Hindlimb muscle (tissue), 1 donor: ENCODE measurements at regions not wholly inside any gene's neighbourhood (a gene's known extent, or its start where the extent isn't known, plus 50 kb on each side); places are given as distances from the start of the nearest gene placed in this dataset.
A peak's percentile ranks its signal among the peaks of the same experiment; 100 is the strongest.

ENCODE experiments used
- DNase-seq: peaks from one replicate; pipeline ENCODE4 v3.0.0-alpha.2; 2013

DNA sequence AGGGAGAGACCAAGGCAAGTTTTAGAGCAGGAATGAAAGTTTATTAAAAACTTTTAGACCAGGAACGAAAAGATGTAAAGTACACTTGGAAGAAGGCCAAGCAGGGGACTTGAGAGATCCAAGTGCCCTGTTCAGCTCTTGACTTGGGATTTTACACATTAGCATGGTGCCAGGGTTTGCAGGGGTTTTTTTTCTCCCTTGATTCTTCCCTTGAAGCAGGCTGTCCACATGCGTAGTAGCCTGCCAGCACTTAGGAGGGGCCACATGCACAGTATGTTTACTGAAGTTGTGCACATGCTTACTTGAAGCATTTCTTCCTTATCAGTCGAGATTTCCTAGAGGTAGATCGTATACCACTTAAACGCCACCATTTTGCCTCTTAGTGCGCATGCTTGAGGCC lies 277.5 kb upstream of the AGTR1 start:
- DNase-seq, result no peak

DNA sequence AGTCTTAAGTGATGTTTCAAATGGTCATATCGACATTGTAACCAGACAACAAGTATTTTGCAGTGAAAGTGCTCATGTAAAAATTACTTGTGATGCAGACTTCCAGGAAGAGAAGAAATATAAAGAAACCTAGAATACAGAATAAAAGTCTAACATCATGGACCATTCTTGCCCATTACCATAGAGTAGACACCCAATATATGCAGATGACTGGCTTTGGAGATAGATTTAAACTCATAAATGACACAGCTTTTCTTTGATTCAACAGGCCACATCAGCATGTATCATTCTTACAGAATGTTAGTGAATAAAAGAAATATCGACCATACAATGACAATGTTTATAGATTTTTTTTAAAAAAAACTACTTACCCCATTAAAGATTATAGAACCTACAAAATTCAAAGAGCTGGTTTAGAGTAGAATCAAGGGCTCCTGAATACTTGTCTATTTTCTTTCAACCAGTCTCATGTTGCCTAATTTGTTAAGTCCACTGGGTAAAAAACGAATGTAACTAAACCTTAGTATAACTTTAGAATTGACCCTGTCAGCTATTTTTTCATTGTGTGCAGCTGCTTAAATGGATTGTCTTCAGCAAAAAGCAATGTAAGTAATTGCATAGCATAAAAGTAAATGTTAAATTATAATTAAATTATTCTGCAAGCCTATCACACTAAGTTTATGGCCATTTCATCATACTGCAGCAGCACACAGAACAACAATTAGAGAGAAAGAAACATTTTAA lies 268.7 kb upstream of the AGTR1 start:
- DNase-seq, result no peak

DNA sequence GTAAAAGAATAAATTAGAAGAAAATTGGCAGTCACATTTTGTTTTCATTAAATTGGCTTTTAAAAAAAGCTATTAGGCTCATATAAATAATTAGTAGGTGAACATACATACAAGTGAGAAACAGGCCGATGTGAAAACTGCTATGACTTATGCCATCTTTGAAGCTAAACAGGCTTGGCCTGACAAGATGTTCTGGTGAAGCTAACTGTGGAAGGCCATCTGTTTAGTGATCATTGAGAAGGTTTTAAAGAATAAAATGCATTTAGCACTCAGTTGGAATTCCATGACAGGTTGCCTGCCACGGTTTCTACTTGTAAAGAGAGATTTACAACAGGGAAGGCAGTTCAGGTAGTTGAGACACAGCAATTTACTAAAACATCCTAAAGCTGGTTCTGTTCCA lies 264.0 kb upstream of the AGTR1 start:
- no peak for DNase-seq

DNA sequence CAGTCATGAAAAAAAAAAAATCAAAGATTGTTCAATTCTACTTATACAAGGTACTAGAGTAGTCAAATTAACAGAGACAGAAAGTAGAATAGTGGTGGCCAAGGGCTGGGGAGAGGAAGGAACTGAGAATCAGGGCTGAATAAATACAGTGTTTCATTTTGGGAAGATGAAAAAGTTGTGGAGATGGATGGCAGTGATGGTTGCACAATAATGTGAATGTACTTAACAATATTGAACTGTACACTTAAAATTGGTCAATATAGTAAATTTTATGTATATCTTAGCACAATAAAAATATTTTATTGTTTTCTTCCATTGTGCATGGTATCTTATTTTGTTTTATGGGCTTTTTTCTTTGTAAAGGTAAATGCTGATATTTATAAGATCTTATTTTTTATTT lies 262.2 kb upstream of the AGTR1 start:
- no peak for DNase-seq

DNA sequence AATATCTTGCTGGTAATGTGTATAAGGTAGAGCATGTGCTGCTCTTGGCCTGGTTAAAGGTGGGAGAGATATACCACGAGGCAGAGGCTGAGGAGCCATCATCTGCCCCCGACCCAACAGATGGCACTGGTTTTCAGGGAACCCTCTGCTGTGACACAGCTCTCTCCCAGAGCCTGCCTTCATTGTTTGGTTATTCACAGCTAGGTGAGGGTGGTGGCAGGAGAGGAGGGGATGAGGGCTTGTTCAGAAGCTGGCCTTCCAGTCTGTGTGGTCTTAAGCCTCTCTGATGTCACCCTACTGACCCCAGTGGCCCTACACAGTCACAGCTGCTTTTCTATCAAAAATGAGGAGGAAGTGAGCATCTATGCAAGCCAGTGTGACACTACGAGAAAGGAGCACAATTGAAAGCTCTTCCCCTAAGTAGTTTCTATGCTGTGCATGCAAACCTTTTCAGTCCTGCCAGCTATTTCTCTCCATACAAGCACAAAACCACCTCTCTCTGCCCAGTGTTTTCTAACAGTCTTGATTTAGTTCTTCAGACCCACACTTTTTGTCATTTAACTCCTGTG lies 258.4 kb upstream of the AGTR1 start:
- no peak for DNase-seq

DNA sequence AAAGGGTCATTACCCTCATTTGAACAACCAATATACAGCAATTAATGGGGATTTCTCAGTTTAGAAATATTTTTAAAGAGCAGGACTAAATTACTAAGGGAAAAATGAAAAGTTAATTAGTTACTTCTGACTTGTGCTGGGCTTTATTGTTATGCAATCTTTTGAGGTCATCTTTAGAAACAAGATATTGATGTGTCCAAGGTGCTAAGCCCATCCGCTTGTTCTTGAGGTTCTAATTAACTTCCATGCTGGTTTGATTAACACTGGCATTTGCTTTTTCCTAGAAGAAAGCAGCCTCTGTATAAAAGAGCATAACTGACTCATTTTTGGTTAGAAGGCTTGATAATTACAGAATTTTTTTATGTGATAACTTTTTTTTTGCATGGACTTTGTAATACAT lies 256.5 kb upstream of the AGTR1 start:
- DNase-seq, result no peak

DNA sequence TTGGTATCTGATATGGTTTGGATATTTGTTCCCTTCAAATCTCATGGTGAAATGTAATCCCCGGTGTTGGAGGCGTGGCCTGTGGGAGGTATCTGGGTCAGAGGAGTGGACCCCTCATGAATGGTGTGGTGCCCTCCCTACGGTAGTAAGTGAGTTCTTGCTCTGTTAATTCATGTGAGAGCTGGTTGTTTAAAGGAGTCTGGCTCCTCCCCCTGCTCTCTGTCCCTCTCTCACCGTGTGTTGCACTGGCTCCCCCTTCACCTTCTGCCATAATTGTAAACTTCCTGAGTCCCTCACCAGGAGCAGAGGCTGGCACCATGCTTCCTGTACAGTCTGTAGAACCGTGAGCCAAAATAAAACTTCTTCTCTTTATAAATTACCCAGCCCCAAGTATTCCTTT lies 246.9 kb upstream of the AGTR1 start:
- DNase-seq, result no peak

DNA sequence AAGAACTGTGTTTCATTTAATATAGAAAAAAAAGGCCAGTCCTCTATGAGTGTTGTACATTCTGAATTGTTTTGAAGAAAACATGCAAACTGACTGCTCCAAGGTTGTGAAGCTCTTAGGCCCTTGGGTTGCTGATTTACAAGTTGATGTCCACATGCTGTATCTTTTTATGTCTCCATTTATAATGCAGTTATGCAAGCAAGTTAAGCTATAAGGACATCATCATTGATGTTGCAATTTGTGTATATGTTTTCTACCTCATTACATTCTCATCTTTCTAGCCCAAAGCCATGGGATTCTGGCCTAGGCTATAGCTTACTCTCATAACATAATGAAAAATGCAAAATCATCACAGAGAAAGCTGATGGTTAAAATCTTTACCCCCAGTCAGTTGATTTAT lies 245.7 kb upstream of the AGTR1 start:
- no peak for DNase-seq

DNA sequence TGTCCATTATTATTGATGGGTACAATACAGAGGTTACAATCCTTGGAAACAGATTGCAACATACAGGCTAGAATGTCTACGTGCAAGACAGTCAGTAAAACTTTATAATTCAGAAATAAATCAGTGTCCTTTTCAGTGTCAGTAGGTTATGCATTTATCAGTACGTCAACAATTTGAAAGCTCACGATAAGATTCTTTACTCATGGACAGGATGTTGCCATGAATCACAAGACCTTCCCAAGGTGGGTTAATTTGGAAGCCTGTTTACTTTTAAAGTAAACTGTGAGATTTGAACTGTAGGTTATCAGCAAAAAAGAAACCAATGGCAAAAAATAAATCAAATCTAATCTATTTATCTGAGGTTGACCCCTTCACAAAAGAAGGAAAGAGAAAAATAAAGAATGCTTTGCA lies 243.9 kb upstream of the AGTR1 start:
- DNase-seq, result no peak

DNA sequence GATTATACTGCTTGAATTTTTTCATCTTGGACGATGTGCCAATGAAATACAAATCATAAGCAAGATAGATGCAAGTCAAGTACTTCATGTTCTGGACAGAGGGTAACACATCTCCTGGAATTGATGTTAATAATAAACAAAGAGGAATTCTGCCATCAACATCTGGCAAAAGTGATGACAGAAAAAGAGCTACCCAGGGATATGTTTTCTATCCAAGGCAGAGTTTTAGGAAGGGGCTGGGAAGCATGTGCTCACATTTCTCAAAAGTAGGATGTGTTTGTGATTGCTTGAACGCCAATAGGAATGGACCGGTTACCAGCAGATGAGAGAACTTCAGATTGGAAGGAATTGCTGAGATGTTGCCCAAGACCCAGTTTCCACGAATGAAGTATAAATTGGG lies 242.6 kb upstream of the AGTR1 start:
- peak; percentile 54 for DNase-seq

DNA sequence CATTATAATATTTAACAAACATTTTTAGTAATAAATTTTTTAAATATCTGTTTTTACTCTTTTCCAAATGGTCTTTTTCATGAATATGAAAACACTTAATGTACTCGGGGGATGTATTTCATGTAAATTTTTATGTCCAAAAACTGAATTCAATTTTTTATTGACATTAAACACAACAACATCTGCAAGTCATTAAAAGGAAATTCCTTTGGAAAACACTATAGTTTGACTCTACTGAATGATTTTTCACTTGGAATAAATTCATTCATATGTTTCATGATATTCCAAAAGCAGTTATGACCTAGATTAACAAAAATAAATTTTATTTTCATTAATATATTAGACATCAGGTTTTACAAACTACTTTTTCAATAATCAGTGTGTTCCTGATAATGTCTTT lies 239.8 kb upstream of the AGTR1 start:
- no peak for DNase-seq

DNA sequence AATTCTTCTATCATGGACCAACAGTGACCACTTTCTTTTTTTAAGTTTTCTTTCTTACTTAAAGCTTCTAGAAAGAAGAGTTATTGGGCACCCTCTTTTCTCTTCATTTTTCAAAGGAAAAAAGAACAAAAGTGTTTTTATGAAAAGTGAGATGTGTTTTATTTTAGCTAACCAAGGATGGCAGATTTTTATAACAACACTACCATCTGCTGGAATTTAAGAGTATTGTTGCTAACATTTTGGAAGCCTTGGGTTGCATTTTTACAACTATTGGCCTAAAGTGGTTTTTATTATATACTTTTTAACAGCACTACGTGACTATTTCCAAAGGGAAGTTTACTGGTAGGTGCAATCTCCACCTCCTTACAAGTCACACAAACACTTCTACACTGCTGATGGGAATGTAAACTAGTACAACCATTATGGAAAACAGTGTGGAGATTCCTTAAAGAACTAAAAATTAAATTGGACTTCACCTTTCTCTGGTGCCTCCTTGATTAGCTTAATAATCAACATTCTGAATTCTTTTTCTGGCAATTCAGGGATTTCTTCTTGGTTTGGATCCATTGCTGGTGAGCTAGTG lies 237.7 kb upstream of the AGTR1 start:
- DNase-seq, result no peak

DNA sequence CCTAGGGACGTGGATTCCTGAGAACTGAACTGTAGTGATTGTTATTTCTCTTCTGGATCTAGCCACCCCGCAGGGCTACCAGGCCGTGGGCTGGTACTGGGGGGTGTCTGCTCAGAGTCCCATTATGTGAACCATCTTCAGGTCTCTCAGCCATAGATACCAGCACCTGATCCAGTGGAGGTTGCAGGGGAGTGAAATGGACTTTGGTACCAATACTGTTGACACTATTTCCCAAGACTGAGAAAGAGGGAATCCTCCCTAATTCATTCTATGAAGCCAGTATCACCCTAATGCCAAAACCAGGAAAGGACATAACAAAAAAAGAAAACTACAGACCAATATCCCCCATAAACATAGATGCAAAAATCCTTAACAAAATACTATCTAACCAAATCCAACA lies 237.0 kb upstream of the AGTR1 start:
- no peak for DNase-seq

DNA sequence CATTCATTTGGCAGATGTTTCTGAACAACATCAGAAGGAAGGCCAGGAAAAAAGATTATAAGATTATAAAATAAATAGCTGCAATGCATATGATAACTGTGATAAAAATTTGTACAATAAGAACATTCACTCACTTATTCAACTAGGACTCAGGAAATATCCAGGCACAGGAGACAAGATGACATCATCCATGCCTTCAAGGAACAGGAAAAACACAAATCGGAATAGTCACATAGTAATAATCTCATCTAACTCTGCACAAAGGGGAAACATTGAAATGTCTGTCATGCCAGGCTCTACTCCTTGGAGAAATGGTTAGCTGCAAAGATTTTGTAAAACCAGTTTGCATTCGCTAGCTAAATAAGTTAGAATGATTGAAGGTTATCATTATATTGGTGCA lies 233.5 kb upstream of the AGTR1 start:
- DNase-seq, result no peak

DNA sequence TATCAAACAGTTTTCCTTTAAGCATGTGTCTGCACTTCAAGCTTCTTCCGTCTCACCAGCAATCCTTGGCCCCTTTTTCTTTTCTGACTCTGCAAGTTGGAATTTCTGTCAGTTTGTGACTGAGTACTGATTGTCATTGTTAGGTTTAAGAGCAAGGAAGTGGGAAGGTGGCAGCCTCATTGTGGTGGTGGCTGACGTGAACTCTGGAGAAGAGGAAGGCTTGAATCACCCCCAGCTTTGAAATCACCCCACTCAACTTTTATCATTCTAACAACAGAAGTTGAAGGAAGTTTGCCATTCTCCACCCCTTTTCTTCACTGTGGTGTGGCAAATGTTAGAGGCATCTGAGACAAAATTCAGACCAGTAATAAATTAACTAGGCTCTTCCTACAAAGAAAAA lies 231.6 kb upstream of the AGTR1 start:
- DNase-seq, result no peak

DNA sequence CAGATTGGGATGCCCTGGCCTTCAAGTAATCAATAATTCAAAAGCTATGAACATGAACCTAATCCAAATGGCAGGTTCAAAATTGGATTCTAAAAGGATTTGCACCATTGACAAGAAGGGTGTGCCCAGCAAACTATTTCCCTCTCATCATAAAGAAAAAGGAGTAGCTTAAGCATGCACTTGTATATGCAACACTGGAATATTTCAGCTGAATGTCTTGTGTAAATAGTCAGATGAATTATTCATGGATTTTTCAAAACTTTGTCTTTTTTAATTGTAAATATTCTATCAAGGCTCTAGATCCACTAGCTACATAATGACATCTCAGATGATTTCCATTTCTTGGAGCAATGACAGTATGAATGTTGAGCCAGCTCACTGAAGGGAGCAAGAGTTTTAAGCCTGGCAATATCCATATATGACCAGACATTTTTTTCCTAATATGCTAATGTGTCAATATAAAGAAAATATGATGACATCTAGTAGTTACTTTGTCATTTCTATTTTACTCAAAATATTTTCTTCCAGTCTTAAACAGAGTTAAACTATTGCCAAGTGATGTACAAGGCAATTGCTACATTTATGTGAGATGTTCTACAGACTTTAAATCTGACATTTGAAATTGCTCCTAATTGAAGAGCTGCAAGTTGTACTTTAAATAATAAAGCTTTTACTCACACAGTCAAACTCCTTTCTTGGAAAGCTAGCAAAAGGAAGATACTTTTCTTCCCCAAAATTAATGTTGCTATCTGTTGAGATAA lies 230.5 kb upstream of the AGTR1 start:
- DNase-seq, result no peak

DNA sequence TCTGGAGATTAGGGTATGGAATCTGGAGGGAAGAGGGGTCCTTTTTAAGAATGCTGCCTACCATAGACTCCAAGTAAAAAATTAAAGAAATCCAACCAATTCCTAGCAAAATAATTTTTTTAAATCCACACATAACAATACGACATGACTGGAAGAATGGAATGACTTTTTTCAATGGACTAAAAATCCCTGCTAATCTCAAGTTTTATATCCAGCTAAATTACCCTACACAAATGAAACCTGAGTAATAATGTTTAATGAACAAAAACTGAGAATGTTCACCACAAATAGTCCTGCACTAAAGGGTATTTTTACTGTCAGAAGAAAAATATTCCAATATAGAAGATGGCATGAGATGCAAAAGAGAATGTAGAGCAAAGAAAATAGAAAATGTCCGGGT lies 220.3 kb upstream of the AGTR1 start:
- no peak for DNase-seq

DNA sequence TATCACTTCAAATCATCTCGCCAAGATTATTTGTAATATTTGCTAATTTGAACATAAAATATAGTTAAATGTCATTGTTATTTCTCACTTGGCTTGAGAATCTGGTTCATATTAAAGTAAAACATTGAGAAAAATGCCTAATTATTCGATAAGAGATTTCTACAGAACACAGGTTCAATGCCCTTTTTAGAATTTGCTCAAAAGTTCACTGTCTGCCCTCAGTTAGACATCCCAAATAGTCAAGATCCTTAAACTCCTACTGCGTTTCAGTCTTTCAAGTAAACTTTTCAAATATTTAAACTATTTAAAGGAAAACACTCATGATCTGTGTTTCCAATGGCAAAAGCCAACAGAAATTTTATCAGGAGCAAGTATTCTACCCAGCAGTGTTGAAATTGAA lies 204.1 kb upstream of the AGTR1 start:
- no peak for DNase-seq

DNA sequence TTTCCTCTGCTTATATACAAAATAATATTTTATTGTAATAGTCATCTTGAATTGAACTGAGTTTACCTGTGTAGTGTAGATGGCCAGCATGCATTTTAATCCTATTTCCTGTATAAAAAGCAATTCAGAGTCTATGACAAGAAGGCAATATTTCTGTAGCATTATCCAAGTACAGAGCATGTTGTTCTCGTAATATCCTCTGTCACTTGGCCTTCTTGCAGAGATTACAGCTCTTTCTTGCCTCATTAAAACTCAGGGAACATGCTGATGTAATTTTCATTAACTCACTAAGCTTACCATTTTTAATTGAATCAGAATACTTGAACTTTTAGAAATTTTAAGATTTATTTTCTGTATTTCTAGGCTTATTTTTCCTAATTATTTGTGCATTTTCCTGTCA lies 203.3 kb upstream of the AGTR1 start:
- DNase-seq, result no peak

DNA sequence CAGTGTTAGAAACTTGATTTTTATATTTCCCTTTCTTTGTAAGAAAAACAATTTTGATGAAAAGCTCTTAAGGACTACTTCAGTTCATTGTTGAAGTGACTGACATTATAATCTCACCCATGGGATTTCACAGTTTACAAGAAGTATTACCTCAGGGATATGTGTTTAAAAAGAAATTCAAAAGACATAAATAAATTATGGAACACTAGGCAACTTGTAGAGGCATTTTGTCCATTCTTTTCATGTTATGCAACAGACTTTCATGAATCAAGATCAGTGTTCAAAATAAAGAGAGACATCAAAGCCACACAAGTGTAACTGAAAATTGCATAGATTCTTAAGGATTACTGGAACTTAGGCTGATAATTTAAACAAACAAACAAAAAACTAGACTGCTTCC lies 196.8 kb upstream of the AGTR1 start:
- no peak for DNase-seq

DNA sequence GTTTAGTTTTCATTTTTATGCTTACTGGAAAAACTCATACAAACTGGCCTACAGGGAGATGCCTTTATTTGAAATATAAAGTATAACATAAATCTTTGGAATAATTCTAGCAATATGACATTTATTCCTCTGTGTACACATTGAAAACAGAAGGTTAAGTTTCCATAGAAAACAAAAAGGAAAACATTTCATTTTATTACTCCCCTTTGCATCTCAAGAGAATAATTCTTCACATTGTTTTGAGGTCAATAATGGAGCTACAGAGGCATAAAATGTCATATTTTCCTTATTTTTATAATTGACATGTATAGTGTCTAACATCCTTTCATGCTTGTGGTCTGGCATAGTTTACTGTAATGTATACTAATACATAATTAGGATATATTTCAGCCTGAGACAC lies 187.6 kb upstream of the AGTR1 start:
- no peak for DNase-seq

DNA sequence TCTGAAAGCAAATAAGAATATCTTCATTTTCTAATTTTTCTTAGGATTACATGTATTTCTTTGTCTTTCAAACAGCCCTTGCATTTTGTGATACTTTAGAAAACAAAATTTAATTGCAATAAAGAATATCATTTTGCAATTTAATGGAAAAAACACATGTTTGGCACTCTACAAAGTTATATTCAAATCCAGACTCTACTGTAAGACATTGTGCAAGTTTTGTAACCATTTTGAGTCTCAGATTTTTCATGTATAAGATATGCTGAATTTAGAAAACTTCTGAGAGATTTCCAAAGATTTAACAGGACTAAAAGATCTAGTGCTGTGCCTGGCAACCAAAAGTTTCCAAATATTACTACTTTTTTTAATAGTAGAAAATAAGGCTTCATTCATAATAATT lies 187.1 kb upstream of the AGTR1 start:
- no peak for DNase-seq

DNA sequence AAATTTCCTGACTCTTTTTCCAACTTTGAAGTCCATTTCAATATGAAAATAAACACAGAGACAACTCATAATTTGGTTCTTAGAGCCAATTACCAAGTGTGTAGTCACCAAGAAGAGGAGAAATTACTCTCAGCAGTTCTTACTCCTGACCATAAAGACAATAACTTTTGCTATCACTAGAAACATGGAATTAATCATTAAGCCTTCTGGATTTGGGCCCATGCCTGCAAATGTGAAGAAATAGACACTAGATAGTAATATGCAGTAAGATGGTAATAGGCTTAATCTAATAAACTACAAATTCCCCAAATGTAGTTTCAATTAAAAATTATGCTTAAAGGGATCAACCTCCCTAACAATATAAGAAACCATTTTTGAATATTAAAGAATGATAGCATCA lies 185.1 kb upstream of the AGTR1 start:
- no peak for DNase-seq

DNA sequence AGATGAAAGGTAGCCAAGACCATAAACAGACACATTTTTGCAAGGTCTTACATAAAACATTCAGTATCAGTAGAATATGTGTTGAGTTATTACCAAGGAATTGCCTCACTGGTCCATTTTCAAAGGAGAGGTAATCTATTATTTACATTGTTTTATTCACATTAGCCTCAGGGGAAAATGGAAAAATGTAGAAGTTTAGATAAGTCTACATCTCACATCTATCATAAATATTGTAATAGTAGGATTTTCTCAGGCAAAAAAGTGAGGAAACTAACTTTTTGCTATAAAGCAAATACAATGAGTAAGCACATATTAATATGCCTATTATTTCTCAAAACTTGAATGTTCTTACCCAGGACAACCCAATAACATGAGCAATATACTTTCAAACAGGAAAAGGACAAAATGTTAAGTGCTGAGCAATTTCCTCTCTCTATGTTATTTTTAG lies 184.6 kb upstream of the AGTR1 start:
- DNase-seq, result no peak
